Adrenal gland (tissue), 5 donors: ENCODE measurements at regions not wholly inside any gene's neighbourhood (a gene's known extent, or its start where the extent isn't known, plus 50 kb on each side); places are given as distances from the start of the nearest gene placed in this dataset.

Experiments used
- CTCF ChIP-seq, 6 experiments: fragments of 450-650 bp in 4 of 6; fragments of 200-600 bp in 2 of 6; sonication (generic) in 1 of 6; IDR thresholded peaks; 1 replicate in 5 of 6; 2 replicates in 1 of 6; pipeline versions ENCODE4 v1.5.1 to v1.8.0; 2016 to 2021; ENCODE audit warnings: antibody characterized with exemption in 6 of 6, mild to moderate bottlenecking in 2 of 6, moderate library complexity in 1 of 6
- POLR2A ChIP-seq, 2 donors: fragments of 450-650 bp; IDR thresholded peaks; one replicate each; pipeline ENCODE4 v1.6.1; 2017; ENCODE audit warnings: antibody characterized with exemption in 2 of 2, mild to moderate bottlenecking in 2 of 2, moderate library complexity in 1 of 2
- donor health status: DM: no; HTN: no; CAD: no.

GRCh38 chr20:48196001-48196400, 410.7 kb upstream of the SULF2 start:
- TF ChIP-seq CTCF (IDR thresholded peaks at IDR 0.05) (no peak), POLR2A (IDR thresholded peaks at IDR 0.05) (no peak)
